Ishikawa (cell line): ENCODE measurements at regions not wholly inside any gene's neighbourhood (a gene's known extent, or its start where the extent isn't known, plus 50 kb on each side); places are given as distances from the start of the nearest gene placed in this dataset.

Experiments used
- EP300 ChIP-seq: IDR thresholded peaks from 2 replicates; pipeline ENCODE4 v1.6.1; 2012; ENCODE audit warnings: borderline replicate concordance
- NFIC ChIP-seq: IDR thresholded peaks from 2 replicates; pipeline ENCODE4 v1.6.1; 2012
- RAD21 ChIP-seq: IDR thresholded peaks from 2 replicates; pipeline ENCODE4 v1.6.1; 2012; ENCODE audit warnings: low read depth
- REST ChIP-seq: IDR thresholded peaks from 2 replicates; pipeline ENCODE4 v1.6.1; 2012; ENCODE audit warnings: low read depth, mild to moderate bottlenecking
- TAF1 ChIP-seq: IDR thresholded peaks from 2 replicates; pipeline ENCODE4 v1.6.1; 2012; ENCODE audit warnings: low read depth, mild to moderate bottlenecking
- USF1 ChIP-seq: IDR thresholded peaks from 2 replicates; pipeline ENCODE4 v1.6.1; 2012

- TF ChIP-seq USF1 (no peak), TAF1 (no peak), EP300 (no peak), RAD21 (no peak), NFIC (no peak), REST (no peak)
Observed at GRCh38 chr4:79598214-79598613, 190.2 kb upstream of the GK2 start.
